NCI-H2029 (cell line): ENCODE measurements at regions not wholly inside any gene's neighbourhood (a gene's known extent, or its start where the extent isn't known, plus 50 kb on each side); places are given as distances from the start of the nearest gene placed in this dataset.
A peak's percentile ranks its signal among the peaks of the same experiment; 100 is the strongest.
"Not testable (repeated sequence)": the region's sequence is repeated elsewhere in the genome, so short reads cannot be mapped to it uniquely, and the experiment has no call there.

Source experiments
- DNase-seq: peaks from one replicate; lab custom pipeline; 2025; lab: John Stamatoyannopoulos, UW

DNA sequence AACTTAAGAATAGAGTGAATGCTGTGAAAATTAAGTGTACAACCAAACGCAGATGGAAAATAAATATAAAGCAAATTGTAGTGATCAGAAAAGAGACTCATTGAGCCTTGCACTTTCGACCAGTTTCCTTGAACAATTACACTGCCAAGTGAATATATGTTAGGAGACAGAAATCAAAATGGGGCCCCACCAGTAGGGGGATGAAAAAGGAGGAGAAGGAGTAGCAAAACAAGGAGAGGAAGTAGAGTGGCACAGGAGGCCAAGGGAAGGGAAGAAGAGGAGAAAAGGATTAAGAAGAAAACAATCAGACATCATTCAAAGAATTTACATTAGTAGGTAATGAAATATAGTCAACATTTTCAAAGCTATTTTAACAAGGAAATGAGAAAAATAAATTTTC lies 1770.6 kb downstream of the PLA2G4A start:
- DNase-seq: no peak

DNA sequence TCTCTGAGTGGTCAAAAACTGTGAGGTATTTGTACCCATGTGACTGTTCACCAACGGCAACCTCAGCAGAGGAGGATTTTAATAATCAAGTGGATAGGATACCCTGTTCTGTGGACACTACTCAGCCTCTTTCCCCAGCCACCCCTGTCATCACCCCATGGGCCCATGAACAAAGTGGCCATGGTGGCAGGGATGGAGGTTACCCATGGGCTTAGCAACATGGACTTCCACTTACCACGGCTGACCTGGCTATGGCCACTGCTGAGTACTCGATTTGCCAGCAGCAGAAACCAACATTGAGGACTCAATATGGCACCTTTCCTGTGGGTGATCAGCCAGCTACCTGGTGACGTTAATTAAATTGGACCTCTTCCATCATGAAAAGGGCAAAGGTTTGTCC lies 1782.7 kb downstream of the PLA2G4A start:
- no peak for DNase-seq

DNA sequence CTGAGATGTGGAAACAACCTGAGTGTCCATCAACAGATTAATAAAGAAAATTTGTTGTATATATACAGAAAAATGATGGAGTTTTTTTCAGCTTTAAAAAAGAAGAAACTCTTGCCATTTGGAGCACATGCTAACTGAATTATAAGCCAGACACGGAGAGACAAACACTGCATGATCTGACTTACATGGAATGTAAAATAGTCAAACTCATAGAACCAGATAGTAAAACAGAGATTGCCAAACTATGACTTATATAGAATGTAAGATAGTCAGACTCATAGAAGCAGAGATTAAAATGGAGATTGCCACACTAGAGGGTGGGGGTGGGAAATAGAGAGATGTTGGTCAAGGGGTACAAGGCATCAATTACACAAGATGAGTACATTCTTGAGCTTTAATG lies 1786.6 kb downstream of the PLA2G4A start:
- DNase-seq: no peak

DNA sequence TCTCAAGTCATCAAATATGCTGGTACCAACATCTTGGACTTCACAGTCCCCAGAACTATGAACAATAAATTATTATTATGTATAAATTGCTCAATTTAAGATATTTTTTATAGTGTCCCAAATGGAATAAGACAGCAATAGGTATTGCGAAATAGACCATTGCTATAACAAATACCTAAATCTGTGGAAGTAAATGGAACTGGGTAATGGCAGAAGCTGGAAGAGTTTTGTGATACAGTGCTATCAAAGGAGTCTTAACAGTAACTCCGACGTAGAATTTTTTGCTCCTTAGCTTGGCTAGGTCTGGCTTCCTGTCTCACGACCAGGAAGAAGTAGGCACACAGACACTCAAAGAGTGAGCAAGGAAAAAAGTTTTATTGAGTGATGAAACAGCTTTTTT lies 1791.5 kb downstream of the PLA2G4A start:
- DNase-seq: no peak

DNA sequence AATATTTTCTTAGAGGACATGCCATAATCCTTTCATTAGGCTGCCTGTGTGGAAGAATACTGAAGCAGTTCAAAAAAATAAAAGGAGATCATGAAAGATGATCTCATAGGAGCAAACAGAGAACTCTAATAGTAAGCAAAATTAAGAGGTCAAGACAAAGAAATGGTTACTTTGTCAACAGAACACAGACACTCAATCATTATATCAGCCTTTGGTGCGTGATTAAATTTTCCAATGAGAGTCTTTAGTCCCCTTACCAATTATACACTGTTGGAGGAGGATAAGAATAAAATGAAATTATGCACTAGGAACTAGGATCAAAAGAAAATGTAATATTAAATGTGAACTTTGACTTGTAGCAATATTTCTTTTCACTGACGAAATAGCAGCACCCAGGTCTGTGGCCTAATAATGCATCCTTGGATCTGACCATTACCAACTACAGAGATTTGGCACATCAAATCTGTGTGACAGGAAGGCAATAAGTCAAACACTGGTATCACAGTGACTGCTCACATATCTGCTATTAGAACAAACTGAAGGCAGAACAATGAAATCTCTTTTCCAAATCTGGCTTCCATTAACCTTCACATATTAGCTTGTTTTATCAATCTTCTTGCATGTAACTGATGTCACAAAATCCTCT lies 1812.9 kb downstream of the PLA2G4A start:
- no peak for DNase-seq

DNA sequence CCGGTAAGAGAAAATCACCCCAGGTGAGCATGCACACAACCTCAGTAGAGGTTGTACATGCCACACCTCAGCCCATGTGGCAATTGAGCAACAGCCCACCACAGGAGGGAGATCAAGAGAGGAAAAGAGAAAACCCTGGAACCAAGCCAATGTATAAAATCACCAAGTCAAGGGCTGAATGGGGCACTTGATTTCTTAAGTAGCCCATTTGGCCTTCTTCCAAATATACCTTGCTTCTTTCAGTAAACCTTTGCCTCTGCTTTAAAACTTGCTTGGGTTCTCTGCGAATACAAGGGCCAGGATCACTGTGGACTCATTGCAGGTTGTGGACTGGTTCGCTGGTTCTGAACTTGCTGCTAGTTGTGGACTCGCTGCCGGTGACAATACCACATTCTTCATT lies 1814.0 kb downstream of the PLA2G4A start:
- peak; percentile 36 for DNase-seq

DNA sequence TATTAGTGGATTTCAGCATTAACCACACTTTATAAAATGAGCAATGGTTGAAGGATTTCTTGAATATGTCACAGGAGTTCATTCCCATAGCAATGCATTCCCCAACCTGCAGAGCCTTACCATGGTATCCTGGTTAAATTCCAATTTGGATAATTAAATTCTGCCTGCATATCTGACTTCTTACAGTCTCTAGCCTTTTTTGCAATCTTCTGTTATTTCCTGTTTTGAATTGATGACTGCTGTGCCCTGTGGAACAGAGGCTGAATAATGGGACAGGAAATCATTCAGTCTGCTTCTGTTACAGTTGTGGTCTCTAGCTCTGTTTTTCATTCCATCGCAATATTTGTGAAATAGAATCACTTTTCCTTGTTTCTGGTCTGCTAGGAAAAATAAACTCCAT lies 1823.9 kb downstream of the PLA2G4A start:
- no peak for DNase-seq

DNA sequence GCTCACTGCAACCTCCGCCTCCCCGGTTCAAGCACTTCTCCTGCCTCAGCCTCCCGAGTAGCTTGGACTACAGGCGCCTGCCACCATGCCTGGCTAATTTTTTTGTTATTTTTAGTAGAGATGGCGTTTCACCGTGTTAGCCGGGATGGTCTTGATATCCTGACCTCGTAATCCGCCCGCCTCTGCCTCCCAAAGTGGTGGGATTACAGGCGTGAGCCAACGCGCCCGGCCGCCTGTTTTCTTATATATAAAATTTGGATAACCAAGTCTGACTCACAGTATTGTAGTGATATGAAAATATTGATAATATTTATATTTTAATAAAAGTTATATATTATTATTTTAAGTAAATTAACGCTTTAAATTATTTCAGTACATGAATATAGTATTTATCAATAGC lies 1821.7 kb downstream of the BRINP3 start:
- not testable (repeated sequence) for DNase-seq

DNA sequence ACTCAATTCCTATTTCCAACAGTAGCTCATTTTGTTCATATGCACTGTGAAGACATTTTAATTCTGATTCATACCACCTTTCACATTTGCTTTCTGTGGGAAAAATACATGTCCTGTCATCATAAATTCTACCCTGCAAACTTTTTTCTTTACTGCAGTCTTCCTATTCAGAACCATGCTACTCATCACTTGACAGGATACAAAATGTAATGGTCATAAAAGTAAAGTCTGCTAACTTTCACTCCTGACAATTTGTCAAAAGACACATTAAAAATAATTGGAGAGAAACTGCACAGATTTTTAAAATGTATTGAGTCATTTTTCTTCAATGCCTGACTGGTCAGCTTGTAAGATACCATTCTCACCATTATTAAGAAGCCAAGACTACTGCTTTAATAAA lies 1817.1 kb downstream of the BRINP3 start:
- DNase-seq: no peak

DNA sequence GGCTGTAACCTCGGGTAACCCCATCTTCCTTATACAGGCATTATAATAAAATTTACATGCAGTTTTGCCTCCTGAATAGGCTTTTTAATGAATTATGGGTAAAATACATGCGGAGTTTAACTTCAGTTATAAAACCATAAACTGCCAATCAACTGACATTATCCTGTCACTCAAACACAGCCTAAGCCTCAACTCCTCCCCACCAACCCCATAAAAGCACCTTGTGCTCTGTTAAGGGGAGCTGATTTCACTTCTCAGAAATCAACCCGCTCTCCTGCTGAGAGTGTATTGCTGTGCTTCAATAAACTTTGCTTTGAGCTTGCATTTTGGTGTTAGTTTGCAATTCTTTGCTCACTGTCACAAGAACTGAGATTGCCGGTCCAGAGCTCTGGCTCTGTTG lies 1812.2 kb downstream of the BRINP3 start:
- DNase-seq: no peak

DNA sequence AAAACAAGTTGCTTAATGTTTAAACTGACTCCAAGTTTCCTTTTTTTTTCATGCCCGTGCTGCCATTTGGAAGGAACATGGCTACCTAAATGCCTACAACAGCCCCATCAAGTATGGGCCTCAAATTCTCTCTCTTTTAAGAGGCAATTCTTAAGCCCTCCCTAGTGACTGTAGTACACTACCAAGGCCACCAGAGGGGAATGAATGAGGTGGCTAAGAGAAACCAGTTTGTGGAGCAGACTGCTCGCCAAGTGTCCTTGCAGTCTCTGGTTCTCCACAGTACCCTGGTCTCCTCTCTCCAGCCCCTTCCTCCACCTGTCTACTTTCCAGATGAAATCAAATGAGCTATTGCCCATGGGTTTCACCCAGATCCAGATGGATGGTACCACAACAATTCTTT lies 1809.6 kb downstream of the BRINP3 start:
- no peak for DNase-seq

DNA sequence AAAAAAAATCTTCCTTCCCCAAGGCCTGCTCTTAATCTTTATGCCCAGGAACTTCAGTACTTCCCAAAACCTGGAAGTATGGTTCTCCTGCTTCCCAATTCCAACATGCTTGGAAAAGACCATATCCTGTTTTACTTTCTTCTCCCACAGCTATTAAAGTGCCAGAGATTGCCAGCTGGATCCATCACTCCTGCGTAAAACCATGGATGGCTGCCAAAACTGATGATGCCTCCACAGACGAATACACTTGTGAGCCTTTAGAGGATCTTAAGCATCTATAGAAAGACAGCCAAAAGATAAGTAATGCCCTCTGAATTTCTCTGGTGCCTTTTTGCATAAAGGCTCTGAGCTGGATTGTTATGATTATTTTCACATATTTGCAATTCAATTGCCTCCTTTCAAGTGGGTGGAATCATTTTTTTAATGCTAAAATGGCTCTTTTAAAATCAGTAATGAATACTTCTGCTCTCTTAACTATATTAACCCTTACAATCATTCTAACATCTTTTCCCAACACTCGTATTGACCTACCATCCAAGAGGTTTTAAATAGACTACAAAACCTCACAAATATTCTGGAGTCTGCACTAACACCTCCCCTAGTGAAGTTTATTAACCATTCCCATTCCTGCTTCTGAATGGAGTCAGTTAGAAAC lies 1807.8 kb downstream of the BRINP3 start:
- peak; percentile 29 for DNase-seq

DNA sequence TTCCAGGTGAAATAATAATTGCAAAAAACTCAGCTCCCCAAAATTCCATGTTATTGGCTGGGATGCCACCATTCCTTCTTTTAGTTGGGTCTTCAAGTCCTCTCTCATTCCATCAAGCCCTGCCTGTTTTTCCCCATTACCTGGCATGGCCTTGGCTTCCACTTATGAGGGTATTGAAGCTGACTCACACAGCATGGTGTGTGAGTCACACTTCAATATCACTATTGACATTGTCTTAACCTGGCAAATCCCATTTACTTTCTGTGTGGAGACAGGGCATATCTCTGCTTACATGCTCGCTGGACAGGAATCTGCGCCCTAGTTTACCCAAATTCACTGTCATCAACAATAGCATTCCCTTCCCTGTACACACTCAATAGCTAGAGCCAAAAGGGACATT lies 1806.8 kb downstream of the BRINP3 start:
- DNase-seq: no peak

DNA sequence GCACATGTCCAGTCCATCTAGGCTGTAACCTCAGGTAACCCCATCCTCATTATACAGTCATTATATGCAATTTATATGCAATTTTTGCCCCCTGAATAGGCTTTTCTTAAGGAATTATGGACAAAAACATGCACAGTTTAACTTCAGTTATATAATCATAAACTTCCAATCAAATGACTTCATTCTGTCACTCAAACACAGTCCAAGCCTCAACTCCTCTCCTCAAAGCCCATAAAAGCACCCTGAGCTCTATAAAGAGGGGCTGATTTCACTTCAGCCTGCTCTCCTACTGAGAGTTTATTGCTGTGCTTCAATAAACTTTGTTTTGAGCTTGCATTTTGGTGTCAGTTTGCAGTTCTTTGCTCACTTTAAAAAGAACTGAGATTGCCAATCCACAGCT lies 1805.5 kb downstream of the BRINP3 start:
- DNase-seq: no peak

DNA sequence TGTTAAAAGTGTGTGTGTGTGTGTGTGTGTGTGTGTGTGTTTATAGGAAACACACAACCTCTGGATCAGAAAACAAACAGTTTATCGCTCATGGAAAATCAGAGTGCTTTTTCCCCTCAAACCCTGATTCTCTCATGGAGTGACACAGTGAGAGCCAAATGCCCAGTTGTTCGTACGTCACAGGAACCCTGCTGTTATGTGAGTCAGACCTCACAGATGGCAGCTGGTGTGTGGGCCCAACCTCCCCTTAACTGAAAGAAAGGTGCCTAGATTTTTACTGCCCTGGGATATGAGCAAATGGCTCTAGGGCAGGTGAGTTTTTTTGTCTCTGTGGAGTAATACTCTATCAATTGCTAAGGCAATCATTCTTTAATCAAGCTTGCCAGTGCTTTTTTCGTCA lies 1788.1 kb downstream of the BRINP3 start:
- DNase-seq: no peak

DNA sequence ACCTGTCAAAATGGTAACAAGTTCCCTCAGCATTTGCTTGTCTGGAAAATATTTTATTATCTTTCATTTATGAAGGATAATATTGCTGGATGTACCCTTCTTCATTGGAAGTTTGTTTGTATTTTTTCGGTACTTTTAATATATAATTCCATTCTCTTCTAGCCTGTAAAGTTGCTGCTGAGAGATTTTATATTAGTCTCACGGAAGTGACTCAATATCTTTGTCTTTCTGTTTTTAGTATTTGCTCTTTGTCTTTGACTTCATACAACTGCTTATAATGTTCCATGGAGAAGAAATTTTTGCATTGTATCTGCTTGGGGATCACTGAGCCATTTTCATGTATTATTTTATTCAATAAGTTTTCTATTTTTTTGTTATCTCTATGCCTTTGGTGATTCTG lies 1777.5 kb downstream of the BRINP3 start:
- no peak for DNase-seq

DNA sequence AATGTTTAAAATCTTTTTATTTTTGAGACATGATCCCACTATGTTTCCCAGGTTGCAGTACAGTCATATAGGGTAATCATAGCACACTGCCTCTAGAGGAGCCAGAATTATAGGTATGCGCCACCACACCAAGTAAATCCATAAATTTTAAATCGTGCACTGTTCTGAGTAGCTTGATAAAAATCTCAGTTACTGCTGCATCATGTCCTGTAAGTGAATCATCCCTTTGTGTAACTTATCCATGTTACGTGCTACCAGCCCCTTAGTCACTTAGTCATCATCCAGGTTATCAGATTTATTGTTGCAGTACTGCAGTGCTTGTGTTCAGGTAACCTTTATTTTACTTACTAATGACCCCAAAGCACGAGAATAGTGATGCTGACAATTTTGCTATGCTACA lies 1770.9 kb downstream of the BRINP3 start:
- DNase-seq: no peak

DNA sequence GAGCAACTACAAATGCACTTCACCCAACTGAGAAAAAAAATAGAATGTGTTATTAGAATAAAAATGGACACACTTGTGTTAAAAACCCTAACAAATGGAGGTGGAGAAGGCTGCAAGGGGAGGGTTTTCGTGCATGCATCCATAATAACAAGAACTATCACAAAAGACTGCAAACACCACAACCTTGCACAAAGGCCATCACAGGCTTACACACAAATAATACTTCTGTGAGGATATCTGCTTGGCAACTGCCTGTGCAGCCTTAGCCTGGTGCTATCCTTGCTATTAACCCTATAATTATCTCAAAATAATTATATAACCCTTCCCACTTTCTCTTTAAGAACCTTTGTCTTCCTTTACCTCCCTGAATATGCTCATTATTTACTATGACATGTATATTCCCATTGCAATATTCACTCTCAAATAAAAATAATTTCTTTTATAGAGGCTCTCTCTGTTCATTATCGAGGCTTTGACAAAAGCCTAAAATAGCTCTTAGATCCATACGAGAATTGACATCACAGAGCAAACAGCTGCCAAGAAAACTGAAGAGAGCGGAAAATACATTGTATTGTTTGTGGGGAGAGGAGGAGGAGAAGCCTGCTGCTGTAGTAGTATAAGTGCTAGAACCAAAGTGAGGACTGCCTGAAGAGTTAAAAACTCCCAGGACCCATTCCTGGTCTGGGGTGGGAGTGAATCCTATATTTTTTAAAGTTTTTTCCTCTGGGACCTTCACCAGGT lies 1768.7 kb downstream of the BRINP3 start:
- DNase-seq: no peak

DNA sequence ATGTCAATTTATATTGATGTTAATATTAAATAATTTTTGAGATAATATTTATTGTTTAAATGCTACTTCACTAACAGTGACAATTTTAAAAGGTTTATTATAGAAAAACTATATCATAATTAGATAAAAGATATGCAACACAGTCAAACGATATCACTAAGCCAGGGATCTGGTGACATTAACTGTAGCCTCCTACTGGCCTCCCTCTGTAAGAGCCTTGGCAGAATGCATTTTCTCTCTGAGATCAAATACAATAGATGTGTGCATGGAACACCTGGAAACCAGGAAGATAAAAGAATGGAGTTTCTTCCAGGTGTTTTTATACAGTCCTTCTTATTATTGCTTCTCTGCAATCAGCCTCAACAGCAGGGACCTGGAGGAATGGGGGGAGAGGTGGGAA lies 1762.1 kb downstream of the BRINP3 start:
- no peak for DNase-seq

DNA sequence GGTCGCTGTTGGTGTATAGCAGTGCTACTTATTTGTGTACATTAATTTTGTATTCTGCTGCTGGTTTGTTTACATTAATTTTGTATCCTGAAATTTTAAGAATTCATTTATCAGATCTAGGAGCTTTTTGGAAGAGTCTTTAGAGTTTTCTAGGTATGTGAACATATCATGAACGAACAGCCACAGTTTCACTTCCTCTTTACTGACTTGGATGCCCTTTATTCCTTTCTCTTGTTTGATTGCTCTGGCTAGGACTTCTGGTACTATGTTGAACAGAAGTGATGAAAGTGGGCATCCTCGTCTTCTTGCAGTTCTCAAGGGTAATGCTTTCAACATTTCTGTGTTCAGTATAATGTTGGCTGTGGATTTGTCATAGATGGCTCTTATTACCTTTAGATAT lies 1757.9 kb downstream of the BRINP3 start:
- no peak for DNase-seq

DNA sequence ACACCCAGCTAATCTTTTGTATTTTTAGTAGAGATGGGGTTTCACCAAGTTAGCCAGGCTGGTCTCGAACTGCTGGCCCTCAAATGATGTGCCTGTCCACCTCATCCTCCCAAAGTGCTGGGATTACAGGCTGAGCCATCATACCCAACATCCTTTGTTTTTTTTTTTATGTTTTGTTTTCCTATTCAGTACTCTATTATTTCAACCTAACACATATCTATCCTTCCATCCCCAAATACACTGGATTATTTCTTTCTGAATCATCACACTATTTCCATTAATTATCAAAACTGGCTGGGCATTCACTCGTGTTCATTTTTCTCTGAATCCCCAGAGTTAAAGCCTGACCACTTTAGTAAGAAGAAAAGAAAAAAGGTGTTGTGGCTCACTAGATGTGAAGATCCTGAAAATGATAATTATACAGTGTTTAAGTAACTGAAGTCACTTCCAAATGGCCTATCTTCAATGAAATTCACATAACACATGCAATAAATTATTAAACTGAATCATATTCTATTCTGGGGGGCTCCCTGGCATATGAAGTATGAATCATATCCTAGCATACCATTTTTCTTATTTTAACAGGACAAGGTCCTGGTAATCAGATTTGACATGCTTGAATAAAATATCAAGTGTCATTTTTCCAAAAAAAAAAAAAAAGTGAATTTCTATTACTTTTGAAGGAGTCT lies 1754.2 kb downstream of the BRINP3 start:
- DNase-seq: no peak

DNA sequence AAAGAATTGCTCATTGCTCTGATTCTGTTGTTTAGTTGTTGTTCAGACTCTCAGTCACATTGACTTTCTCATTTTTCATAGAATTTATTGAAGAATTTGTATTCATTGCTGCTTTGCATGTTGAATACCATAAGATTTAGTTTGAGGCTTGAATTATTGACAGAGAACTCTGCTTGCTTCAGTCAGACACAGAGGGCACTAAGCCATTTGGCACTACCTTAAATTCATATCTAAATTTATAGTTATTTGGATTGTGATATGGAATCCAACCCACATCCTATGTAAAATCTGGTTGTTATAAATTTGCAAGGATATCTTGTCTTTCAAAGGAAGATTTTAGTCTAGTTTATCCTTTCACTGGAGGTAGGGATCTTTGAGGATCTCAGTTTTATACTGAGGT lies 1748.6 kb downstream of the BRINP3 start:
- DNase-seq: no peak

DNA sequence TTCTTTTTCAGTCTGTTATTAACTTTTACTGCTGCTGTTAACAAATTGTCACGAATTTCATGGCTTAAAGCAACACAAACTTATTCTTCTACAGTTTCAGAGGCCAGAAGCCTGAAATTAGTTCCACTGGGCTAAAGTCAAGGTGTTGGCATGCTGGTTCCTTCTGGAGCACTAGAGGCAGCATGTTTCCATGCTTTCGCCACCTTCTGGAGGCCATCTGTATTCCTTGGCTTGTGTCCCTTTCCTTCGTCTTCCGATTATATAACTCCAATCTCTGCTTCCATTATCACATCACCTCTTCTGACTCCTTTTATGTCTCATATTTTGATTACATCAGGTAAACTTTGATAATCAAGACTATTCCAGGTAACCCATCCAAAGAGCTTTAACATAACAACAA lies 1742.1 kb downstream of the BRINP3 start:
- no peak for DNase-seq
